GM18858 (cell line): ENCODE measurements at regions not wholly inside any gene's neighbourhood (a gene's known extent, or its start where the extent isn't known, plus 50 kb on each side); places are given as distances from the start of the nearest gene placed in this dataset.

Source experiments
- ATAC-seq: cut with Tn5 transposase; IDR thresholded peaks from one replicate; pipeline ENCODE4 v1.9.1; 2021; ENCODE audit not compliant: unreplicated experiment

DNA sequence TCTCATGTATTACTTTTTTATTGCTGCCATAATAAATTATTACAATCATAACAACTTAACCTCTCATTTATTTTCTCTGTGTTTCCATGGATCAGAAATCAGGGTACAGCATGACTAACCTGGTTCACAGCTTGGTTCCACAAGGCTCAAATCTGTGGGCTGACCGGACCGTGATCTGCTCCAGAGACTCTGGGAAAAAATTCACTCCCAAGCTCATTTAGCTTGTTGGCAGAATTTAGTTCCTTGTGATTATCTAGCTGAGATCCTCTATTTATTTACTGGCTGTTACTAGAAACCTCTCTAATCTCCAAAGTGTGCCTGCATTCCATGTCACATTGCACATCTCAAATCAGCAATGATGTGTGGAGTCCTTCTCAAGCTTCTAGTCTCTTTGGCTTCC, 386.6 kb downstream of the DIPK2A start:
- ATAC-seq = no peak

DNA sequence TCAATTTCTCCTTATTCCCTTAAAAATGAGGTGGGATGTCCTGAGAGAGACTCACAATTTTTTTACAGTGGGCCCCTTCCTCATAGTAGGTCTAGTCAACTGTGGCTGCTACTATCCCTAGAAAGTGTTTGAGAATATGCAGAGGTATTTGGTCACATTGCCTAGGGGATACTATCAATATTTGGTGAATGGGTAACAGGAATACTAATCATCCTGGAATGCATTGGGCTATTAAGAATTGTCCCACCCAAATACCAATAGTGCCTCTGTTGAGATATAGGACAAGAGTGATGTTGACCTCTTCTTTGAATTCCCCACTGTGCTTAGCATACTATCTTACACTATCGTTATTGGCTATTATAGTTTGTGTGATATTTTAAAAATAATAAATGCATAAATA, 389.4 kb downstream of the DIPK2A start:
- no peak for ATAC-seq

DNA sequence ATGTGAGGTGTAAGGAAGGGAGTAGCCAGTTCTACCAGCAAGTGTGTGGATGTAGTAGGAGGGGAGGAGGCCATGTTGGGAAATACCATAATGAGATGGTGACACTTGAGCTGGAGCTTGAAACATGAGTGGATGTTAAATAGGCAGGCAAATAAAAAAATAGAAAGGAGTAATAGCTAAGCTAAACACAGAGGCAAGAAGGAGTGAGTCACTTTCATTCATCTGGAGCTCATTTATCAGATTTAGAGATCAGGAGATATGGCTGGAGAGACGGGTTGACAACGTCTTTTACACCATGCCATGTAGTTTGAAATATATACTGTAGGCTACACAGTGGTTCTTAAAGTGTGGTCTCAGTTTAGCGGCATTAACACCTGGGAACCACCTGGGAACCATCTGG, 390.5 kb downstream of the DIPK2A start:
- no peak for ATAC-seq

DNA sequence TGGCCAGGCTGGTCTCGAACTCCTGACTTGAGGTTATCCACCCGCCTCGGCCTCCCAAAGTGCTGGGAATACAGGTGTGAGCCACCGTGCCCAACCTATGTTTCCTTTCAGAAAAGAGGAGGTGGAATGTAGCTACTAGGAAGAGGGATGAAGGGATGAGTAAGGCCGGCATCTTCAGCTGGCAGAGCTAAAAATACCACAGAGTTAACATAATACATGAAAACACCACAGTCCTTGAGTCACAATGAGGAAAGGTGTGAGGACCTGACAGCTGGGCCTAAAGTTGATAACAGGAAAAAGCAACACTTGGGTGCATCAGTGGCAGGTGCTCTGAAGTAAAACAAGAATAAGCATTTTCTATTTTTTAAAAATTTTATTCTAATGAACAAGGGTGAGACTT, 392.2 kb downstream of the DIPK2A start:
- no peak for ATAC-seq

DNA sequence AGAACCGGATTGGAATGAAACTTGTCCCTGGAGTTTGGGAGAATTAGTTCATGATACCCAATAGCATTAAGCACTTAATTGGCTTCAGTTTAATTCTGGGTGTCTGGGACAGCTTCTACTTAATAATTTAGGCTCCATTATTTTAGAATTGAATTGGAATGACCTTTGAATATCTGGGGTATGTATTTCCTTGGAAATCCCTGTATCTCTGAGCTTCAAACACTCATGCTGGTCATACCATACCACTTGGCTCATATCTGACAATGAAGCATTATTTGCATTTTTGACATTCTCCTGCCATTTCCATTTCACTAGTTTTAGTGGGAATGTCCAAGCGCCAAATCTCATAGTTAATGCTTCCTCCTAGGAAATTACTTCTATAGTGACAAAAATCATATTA, 393.1 kb downstream of the DIPK2A start:
- no peak for ATAC-seq

DNA sequence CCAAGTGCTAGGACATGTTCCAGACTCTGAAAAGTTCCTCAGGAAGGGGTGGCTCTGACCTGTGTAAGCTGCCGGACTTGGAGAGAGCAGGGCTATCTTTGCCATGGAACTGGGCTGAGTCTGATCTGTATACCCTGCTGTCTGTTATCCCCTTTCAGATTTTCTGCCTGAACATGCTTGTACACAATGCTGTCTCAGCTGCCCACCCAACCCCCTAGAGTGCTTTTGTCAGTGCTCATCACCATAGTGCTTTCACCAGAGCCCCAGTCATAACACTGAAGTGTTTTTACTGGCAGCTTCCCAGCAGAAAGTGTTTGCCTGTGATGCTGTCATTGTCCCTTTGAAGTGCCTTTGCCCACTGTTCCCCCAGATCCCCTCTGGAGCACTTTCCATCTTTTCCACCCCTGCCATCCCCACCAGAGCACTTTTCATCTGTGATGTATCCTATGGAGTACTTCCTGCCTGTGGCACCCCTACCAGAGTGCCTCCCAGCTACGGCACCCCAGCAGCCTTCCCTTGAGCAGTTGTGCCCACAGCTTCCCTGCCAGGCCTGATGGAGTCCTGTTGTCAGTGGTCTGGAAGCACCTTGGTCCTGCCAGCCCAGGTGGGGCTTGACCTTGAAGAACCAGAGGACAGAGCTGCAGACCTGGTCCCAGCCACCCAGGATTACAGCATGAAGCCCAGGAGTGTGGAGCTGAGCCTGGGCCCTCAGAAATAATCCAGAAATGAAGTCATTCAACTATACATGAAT, 397.7 kb downstream of the DIPK2A start:
- no peak for ATAC-seq

DNA sequence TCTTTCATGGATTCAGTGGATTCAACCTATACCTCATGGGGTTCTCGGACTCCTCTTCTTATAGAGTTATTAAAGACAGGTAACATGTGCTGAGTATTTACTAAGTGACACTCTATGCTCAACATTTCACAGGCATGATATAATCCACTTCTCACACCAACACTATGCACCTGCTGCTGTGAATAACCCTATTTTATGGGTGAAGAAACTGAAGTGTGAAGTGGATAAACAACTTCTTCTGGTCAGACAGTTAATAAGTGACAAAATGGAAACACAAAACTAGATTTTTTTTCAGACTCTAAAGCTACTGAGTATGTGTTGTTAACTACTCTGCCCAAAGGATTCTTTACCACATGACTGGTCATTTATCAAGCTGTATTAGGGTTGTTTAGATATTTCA, 403.5 kb downstream of the DIPK2A start:
- ATAC-seq = no peak

DNA sequence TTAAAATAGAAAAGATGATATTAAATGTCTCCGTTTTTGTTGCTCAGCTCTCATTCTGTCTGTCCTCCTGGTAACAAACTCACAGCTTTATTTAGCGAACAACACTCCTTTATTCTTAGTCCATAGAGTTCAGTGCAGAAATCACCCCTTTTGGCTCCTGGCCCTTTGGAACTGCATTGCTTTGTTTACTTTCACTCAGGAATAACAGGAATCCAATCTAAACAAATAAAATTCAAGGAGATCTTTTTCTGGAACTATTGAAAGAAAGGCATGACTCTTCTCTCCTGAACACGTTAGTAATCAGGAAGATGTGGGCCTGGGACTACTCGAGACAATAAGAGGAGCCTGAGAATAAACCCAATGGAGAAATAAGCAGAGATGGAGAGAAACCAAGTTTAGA, 409.2 kb downstream of the DIPK2A start:
- no peak for ATAC-seq

DNA sequence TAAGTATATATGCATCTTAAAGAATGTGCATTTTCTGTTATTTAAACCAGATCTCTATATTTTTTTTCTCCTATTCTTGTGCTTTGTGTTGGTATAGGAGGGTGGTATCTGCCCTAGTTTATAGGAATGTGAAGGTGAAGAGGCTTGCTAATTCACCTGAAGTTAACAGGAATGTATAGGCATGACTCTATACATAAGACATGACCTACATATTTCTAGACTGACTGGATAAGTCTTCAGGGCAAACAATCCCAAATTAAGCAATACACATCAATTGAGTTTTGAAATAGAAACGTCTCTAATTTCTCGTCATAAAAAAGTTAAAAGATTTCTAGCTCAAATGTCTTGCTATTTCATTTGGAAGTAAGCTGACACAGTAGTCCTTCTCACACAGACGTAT, 410.0 kb downstream of the DIPK2A start:
- ATAC-seq = no peak

DNA sequence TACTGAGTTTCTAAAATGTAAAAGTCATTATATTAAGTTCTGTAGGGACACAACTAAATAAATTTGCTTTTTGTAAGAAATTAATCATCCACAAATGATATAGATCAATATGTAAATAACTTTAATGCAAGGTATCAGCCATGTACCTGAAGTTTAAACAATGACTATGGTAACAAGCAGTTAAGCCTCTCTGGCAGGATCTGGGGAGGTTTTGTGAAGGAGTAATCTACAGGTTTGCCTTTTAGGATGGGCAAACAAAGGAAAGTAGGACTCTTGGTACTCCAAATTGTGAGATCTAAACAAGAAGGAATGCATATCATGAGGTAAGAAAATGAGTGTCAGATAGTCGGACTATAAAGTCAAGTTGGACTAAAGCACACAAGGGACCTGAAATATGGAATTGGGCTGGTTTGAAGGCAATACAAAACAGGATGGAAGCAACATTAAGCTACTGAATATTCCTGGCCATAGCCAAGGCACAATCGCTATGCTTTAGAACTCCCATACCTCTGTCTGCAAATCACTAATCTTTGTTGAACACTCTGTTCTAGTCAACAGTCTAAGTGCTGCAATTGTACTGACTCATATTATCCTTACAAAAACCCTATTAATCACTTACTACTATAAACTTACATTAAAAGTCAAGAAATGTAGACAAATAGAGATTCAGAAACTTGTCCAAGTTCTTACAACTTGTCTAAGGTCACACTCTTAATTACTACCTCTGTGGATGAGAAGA, 412.8 kb downstream of the DIPK2A start:
- no peak for ATAC-seq

DNA sequence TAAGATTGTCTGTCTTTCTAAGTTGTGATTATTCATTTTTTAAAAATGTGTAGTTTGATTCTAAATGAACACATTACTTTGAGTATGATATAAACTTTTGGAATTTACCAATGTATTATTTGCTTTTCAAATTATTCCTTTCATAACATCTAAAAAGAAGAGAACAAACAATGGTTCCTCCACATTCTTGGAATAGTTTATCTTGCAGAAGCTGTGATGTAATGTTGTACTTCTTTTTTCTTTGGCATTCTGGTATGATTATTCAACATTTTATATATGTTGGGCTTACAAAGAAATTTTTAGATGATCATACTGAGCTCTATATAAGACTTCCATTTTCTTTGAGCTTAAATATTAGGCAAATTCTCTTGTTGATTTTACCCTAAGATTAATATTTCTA, 419.2 kb downstream of the DIPK2A start:
- no peak for ATAC-seq

DNA sequence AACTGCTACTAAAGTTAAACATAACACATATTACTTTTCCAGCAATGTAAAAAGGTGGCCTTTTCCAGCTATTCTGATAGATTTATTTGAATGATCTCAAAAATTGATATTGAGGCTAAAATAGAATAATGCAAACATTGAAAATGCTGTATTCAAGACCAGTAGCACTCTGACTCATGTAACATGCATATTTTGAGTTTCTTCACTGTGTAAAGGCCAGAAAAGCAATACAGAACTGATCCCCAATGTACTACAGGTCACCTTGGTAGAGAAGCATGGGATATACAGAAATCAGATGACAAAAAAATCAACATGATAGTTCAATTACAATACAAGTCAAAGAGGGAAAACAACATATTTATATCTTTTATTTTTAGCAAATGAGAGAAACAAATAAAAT, 419.6 kb downstream of the DIPK2A start:
- ATAC-seq = no peak

DNA sequence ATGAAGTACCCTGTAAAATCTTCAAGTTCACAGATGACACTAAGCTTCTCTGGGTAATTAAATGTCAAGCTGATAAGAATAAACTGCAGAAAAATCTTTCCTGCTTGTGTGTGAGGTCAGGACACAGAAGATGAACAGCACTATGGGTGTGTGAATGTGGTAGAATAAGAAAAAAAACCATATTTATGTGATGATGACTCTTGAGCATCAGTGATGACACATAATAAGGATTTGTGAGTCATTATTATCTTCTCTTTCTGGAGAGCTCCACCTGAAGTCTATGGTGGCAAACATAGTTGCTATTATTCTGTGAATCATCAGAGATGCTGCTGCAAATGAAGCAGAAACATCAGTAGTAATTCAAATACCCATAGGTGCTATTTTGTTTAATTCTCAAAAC, 422.4 kb downstream of the DIPK2A start:
- no peak for ATAC-seq

DNA sequence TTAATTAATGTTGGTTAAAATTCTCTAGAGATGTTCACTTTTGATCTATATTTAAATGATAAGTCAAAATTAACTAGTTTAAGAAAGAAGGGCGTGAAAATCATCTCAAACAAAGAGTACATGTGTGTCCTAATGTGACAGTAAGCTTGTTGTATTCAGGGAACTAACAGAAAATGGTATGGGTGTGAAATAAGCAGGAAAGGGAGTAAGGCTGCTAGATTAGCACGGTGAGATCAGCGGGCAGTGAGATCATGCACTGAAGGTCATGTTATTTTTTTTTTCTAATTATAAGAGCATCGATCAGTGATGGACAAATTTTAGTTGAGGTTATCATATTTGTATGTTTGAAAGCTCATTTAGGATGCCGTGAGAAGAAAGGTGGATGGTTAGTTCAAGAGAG, 430.8 kb downstream of the DIPK2A start:
- ATAC-seq = no peak

DNA sequence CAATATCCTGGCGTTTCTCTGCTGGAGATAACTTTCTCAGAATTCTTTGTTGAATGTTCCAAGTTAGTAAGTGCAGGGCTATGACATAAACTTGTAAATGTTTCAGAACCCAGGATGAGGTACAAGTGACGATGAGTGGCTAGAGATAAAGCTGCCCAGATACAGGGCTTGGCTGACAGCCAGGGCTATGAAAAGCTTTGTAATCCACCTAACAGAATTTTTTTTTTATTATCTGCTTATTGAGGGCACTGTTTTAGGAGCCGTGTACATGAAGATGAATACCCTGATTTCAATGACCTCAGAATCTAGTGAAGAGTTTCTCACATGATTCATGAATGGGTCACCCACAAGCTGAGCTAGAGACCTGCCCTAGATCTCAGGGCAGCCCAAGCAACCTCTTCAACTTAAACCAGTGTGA, 431.4 kb downstream of the DIPK2A start:
- ATAC-seq = no peak

DNA sequence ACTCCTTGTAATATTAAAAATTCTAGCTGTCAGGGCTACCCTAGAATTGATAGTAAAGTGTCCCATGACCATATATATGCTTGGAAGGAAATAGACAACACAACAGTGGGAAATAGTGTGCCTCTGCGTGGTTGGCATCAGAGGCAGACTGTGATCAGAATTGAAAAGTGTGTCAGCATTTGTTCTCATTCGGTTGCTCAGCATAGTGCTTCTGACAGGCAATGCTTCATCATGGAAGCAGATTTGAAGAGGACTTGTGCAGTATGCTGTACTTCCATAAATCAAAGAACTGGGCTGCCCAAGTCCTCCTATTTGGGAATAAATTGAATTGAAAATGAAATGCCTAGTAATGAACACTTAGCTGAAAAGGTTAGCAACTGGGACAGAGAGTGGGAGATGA, 435.7 kb downstream of the DIPK2A start:
- ATAC-seq = no peak

DNA sequence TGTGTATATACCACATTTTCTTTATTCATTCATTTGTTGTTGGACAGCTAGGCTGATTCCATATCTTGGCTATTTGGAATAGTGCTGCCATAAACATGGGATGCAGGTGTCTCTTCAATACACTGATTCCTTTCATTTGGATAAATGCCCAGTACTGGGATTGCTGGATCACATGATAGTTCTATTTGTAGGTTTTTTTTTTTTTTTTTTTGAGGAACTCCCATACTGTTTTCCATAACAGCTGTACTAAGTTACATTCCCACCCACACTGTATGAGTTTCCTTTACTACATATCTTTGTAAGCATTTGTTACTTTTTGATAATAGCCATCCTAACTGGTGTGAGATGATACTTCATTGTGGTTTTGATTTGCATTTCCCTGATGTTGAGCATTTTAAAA, 437.7 kb downstream of the DIPK2A start:
- ATAC-seq = no peak

DNA sequence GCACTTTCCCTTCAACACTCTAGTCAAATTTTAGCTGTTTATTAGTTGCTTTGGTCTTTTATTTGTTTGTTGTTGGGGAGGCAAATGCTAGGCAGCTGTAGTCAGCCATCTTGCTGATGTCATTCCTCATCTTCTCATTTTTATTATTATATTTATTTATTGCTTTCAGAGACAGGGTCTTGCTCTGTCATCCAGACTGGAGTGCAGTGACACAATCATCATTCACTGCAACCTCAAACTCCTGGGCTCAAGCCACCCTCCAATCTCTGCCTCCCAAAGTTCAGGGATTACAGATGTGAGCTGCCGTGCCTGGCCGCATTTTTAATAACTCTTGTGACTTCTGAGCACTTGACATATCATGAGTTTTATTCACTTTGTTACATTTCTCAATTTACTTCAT, 441.4 kb downstream of the DIPK2A start:
- no peak for ATAC-seq

DNA sequence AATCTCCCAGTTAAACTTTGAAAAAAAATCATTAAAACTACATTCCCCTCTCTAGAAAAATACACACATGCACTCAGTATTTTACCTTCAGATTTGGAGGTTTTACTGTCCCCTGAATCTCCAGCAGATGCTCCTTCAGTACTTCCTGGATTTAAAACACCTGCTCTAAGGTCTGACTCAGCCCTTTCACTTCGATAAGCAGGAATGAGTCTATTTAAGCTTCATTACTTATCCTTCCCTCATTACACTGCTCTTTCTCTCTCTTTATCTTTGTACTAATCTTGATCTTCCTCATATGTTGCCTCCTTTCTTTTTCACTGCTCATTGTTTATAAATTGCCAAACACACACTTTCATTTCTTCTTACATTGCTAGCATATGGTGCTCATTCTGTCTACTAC, 443.9 kb downstream of the DIPK2A start:
- ATAC-seq = peak; percentile 56

DNA sequence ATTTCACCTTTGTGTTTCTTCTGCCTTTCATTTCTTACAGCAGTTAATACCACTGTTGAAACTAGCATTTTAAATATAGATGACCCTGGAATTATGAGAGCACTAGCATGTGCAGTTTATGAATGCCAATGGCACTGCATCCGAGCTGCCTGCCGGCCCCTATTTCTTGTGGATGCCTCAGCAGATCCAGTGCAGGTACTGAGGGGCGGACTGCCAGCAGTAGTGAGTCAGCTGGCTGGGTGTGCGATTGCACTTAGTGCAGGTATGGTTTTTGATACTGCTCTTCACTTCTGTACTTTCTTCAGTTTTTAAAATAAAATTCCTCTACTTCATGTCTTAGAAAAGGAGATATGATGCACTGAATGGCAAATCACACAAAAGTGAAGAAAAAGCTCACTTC, 453.0 kb downstream of the DIPK2A start:
- ATAC-seq = no peak

DNA sequence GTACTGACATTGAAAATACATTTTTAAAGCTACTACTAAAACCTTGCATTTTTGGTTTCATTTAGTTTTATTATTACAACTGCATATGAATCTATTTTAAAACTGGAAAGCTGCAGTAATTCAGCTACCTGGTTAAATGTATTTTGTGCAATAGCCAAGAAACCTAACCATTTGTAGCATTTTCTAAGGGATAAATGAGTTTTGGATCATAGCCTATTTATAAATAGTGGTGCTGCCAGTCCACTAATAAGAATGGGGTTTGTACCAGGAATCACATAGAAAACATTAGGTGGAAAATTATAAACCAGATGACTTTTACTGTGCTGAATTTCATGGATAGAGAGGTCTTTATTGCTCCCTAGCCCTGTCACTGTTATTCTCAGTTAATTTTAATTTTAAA, 454.7 kb downstream of the DIPK2A start:
- no peak for ATAC-seq

DNA sequence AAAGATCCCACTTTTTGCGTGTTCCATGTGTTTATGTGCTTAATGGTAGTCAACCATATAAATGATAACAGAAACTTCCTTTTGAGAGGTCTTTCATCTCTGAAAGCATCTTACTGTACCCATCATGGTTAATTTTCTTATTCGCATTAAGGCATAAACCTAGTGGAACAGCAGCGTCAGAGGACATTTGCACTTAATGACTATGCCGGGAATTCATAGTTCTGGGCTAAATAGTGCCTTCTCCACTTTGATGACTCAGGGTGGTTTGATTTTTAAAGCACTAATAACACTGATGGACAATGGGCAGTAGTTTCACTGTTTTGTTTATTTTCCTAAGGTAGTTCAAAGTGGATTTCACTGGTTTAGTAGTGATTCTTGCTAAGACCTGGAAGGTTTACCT, 455.3 kb downstream of the DIPK2A start:
- ATAC-seq = no peak

DNA sequence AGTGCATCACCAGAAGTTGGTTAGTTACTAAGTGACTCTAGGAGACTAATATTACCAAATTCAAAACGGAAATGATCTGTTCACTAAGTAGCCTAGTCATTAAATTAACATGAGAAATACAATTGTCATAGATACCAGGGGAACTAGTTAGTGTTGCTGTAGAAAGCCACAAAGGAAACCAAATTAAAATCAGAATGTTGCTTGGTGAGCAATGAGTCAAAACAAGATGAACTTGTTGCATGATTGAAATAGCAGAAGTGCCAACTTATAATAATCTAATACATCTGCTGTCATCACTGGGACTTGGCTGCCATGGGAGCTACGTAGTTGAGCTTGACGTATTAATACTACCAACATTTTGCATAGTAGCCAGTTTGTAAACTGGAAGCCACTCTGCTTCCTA, 458.1 kb downstream of the DIPK2A start:
- peak; percentile 68 for ATAC-seq
